Heart left ventricle (tissue), 13 donors: ENCODE measurements at regions not wholly inside any gene's neighbourhood (a gene's known extent, or its start where the extent isn't known, plus 50 kb on each side); places are given as distances from the start of the nearest gene placed in this dataset.

Source experiments
- CTCF ChIP-seq, 12 donors: fragments of 200-600 bp; sonication (generic) in 4 of 12; IDR thresholded peaks; one replicate each; pipeline versions ENCODE4 v1.5.0 to v1.8.0; 2018 to 2022; ENCODE audit warnings: antibody characterized with exemption in 12 of 12, mild to moderate bottlenecking in 5 of 12
- POLR2A ChIP-seq, 2 donors: fragments of 450-650 bp; IDR thresholded peaks; one replicate each; pipeline ENCODE4 v1.6.1; 2017; ENCODE audit warnings: antibody characterized with exemption in 2 of 2, mild to moderate bottlenecking in 2 of 2, moderate library complexity in 2 of 2
- donor health status: ischemic (EF 13 %, LVEDD 7.1; RV severe dilation, severe dysfunction).
- donor health status: DM: no; HTN: yes; CAD: no.
- donor health status: DM: no; HTN: no; CAD: no.
- donor health status: ischemic (EF 25% LVEDD 6.9; RV normal size, moderate dysfunction).
- donor health status: ischemic (EF 25% LVEDD 5.7; RV mildly dilated, moderate dysfunction).
- donor health status: ischemic (EF 35%, LVEDD 5.7; RV mildly dilated, moderate dysfunction).
- donor health status: nonischemic (EF 11% LVEDD 7.7; RV severe dilation, severe dysfunction).
- donor health status: DM: yes; HTN: yes; CAD: no.
- donor health status: PGD.
- donor health status: ischemic (EF 29% LVEDD 5.4; RV normal size, mild dysfunction).
- donor health status: nonischemic (EF 23%, LVEDD 6.1; RV moderate dilation, normal function).

- TF ChIP-seq POLR2A (IDR thresholded peaks at IDR 0.05): no peak
- TF ChIP-seq CTCF (IDR thresholded peaks at IDR 0.05): no peak
These were observed 78.9 kb upstream of the OLFM4 start for GRCh38 chr13:52949742-52950141.
